ENCODE measurements at regions not wholly inside any gene's neighbourhood (a gene's known extent, or its start where the extent isn't known, plus 50 kb on each side); places are given as distances from the start of the nearest gene placed in this dataset.

GRCh38 chr2:164014791-164015190 is 279.0 kb upstream of the FIGN start:
- H2BK15ac ChIP-seq (ENCODE audit: low read length), result no peak overlapping the region

GRCh38 chr2:164014068-164014731 is 278.4 kb upstream of the FIGN start:
- Histone ChIP-seq H2AFZ (ENCODE audit: low read length) (peak overlapping the region; percentile 74), H3K4me1 (ENCODE audit: control insufficient read depth in 2 of 2, insufficient read depth in 1 of 2, low read depth in 1 of 2, low read length in 2 of 2) (peaks cover 17 to 21% of the 10 kb centered on the region in 2 donors), H3K36me3 (replicated peaks in 1 of 2; ENCODE audit: control insufficient read depth in 2 of 2, insufficient read depth in 2 of 2, low read length in 2 of 2) (no peaks in the 10 kb centered on the region), H3K27me3 (ENCODE audit: control insufficient read depth in 3 of 3, insufficient read depth in 3 of 3, low read depth in 1 of 3, low read length in 3 of 3) (no peaks in the 10 kb centered on the region), H3K27ac (replicated peaks; ENCODE audit: low read length) (peak overlapping the region; percentile 75), H2BK5ac (ENCODE audit: low read length) (no peak overlapping the region), H4K8ac (ENCODE audit: low read depth, low read length) (no peak overlapping the region), H3K9ac (ENCODE audit: low read depth, low read length, poor library complexity) (no peak overlapping the region), H2BK15ac (ENCODE audit: low read length) (no peak overlapping the region), H2BK12ac (ENCODE audit: low read length) (no peak overlapping the region), H3K14ac (ENCODE audit: low read length) (no peak overlapping the region), H2AK5ac (ENCODE audit: low read depth, low read length) (no peak overlapping the region), H3K23ac (ENCODE audit: low read depth, low read length, poor library complexity) (no peak overlapping the region), H3K4ac (ENCODE audit: low read length) (no peak overlapping the region), H2BK120ac (ENCODE audit: low read depth, low read length) (no peak overlapping the region), H3K79me1 (ENCODE audit: low read depth, low read length) (no peaks in the 10 kb centered on the region), H3K9me3 (replicated peaks in 1 of 2; ENCODE audit: control insufficient read depth in 2 of 2, insufficient read depth in 1 of 2, low read depth in 1 of 2, low read length in 2 of 2) (no peaks in the 10 kb centered on the region), H3K18ac (ENCODE audit: low read length) (no peak overlapping the region), H3K4me2 (ENCODE audit: insufficient read depth, low read length, poor library complexity, severe bottlenecking) (peak overlapping the region; percentile 21), H3K4me3 (ENCODE audit: low read length in 2 of 2) (no peak overlapping the region), H4K91ac (ENCODE audit: low read depth, low read length, poor library complexity) (no peak overlapping the region)
- WGBS, 2 donors (ENCODE audit: extremely low coverage in 2 of 2, insufficient read length in 2 of 2, insufficient replicate concordance in 1 of 2), result no CpG with 5 or more reads among the region's 11 CpGs
- DNase-seq (ENCODE audit: low spot score), result no peak

More at GRCh38 chr2:164014791-164015190, 279.0 kb upstream of the FIGN start:
- H3K4me2 ChIP-seq (ENCODE audit: insufficient read depth, low read length, poor library complexity, severe bottlenecking), result no peak overlapping the region
- H3K79me1 ChIP-seq (ENCODE audit: low read depth, low read length), result no peaks in the 10 kb centered on the region
- H4K91ac ChIP-seq (ENCODE audit: low read depth, low read length, poor library complexity), result no peak overlapping the region
- no peak overlapping the region for H3K4ac ChIP-seq (ENCODE audit: low read length)
- H2BK12ac ChIP-seq (ENCODE audit: low read length), result no peak overlapping the region
- no CpG with 5 or more reads among the region's 1 CpG for WGBS, 2 donors (ENCODE audit: extremely low coverage in 2 of 2, insufficient read length in 2 of 2, insufficient replicate concordance in 1 of 2)
- no peak overlapping the region for H2AK5ac ChIP-seq (ENCODE audit: low read depth, low read length)
- H3K27me3 ChIP-seq (ENCODE audit: control insufficient read depth in 3 of 3, insufficient read depth in 3 of 3, low read depth in 1 of 3, low read length in 3 of 3), result no peaks in the 10 kb centered on the region
- no peak for DNase-seq (ENCODE audit: low spot score)
- H3K23ac ChIP-seq (ENCODE audit: low read depth, low read length, poor library complexity), result no peak overlapping the region
- no peak overlapping the region for H3K9ac ChIP-seq (ENCODE audit: low read depth, low read length, poor library complexity)
- H4K8ac ChIP-seq (ENCODE audit: low read depth, low read length), result no peak overlapping the region
- no peak overlapping the region for H3K4me3 ChIP-seq (ENCODE audit: low read length in 2 of 2)
- H3K27ac ChIP-seq (replicated peaks; ENCODE audit: low read length), result no peak overlapping the region
- H3K9me3 ChIP-seq (replicated peaks in 1 of 2; ENCODE audit: control insufficient read depth in 2 of 2, insufficient read depth in 1 of 2, low read depth in 1 of 2, low read length in 2 of 2), result no peaks in the 10 kb centered on the region
- no peak overlapping the region for H2BK120ac ChIP-seq (ENCODE audit: low read depth, low read length)
- H3K4me1 ChIP-seq (ENCODE audit: control insufficient read depth in 2 of 2, insufficient read depth in 1 of 2, low read depth in 1 of 2, low read length in 2 of 2), result peaks cover 12 to 21% of the 10 kb centered on the region in 2 donors
- H3K14ac ChIP-seq (ENCODE audit: low read length), result no peak overlapping the region
- H3K36me3 ChIP-seq (replicated peaks in 1 of 2; ENCODE audit: control insufficient read depth in 2 of 2, insufficient read depth in 2 of 2, low read length in 2 of 2), result no peaks in the 10 kb centered on the region
- H2AFZ ChIP-seq (ENCODE audit: low read length), result peak overlapping the region; percentile 74
- no peak overlapping the region for H2BK5ac ChIP-seq (ENCODE audit: low read length)
- no peak overlapping the region for H3K18ac ChIP-seq (ENCODE audit: low read length)

- Histone ChIP-seq H3K14ac (ENCODE audit: low read length) (no peak overlapping the region), H4K91ac (ENCODE audit: low read depth, low read length, poor library complexity) (no peak overlapping the region), H2BK15ac (ENCODE audit: low read length) (no peak overlapping the region), H2BK120ac (ENCODE audit: low read depth, low read length) (no peak overlapping the region), H3K9me3 (replicated peaks in 1 of 2; ENCODE audit: control insufficient read depth in 2 of 2, insufficient read depth in 1 of 2, low read depth in 1 of 2, low read length in 2 of 2) (no peaks in the 10 kb centered on the region), H2BK12ac (ENCODE audit: low read length) (no peak overlapping the region), H3K27ac (replicated peaks; ENCODE audit: low read length) (no peak overlapping the region), H3K18ac (ENCODE audit: low read length) (no peak overlapping the region), H3K4me1 (ENCODE audit: control insufficient read depth in 2 of 2, insufficient read depth in 1 of 2, low read depth in 1 of 2, low read length in 2 of 2) (peaks cover 17 to 21% of the 10 kb centered on the region in 2 donors), H2BK5ac (ENCODE audit: low read length) (no peak overlapping the region), H4K8ac (ENCODE audit: low read depth, low read length) (no peak overlapping the region), H3K36me3 (replicated peaks in 1 of 2; ENCODE audit: control insufficient read depth in 2 of 2, insufficient read depth in 2 of 2, low read length in 2 of 2) (no peaks in the 10 kb centered on the region), H3K27me3 (ENCODE audit: control insufficient read depth in 3 of 3, insufficient read depth in 3 of 3, low read depth in 1 of 3, low read length in 3 of 3) (no peaks in the 10 kb centered on the region), H3K4ac (ENCODE audit: low read length) (no peak overlapping the region), H3K4me2 (ENCODE audit: insufficient read depth, low read length, poor library complexity, severe bottlenecking) (no peak overlapping the region), H3K4me3 (ENCODE audit: low read length in 2 of 2) (no peak overlapping the region), H3K79me1 (ENCODE audit: low read depth, low read length) (no peaks in the 10 kb centered on the region), H3K9ac (ENCODE audit: low read depth, low read length, poor library complexity) (no peak overlapping the region), H2AFZ (ENCODE audit: low read length) (no peak overlapping the region), H3K23ac (ENCODE audit: low read depth, low read length, poor library complexity) (no peak overlapping the region), H2AK5ac (ENCODE audit: low read depth, low read length) (no peak overlapping the region)
- no CpG with 5 or more reads among the region's 3 CpGs for whole genome bisulfite sequencing, 2 donors (ENCODE audit: extremely low coverage in 2 of 2, insufficient read length in 2 of 2, insufficient replicate concordance in 1 of 2)
- no peak for DNase-seq (ENCODE audit: low spot score)
Observed at GRCh38 chr2:164012581-164012980, 276.8 kb upstream of the FIGN start.

GRCh38 chr2:164009756-164010337 is 274.0 kb upstream of the FIGN start:
- no peak for DNase-seq (ENCODE audit: low spot score)
- Histone ChIP-seq H2AK5ac (ENCODE audit: low read depth, low read length) (no peak overlapping the region), H3K23ac (ENCODE audit: low read depth, low read length, poor library complexity) (no peak overlapping the region), H3K4me1 (ENCODE audit: control insufficient read depth in 2 of 2, insufficient read depth in 1 of 2, low read depth in 1 of 2, low read length in 2 of 2) (peaks cover 9 to 12% of the 10 kb centered on the region in 2 donors), H3K4ac (ENCODE audit: low read length) (no peak overlapping the region), H3K27me3 (ENCODE audit: control insufficient read depth in 3 of 3, insufficient read depth in 3 of 3, low read depth in 1 of 3, low read length in 3 of 3) (no peaks in the 10 kb centered on the region), H4K8ac (ENCODE audit: low read depth, low read length) (no peak overlapping the region), H3K9me3 (replicated peaks in 1 of 2; ENCODE audit: control insufficient read depth in 2 of 2, insufficient read depth in 1 of 2, low read depth in 1 of 2, low read length in 2 of 2) (no peaks in the 10 kb centered on the region), H3K4me2 (ENCODE audit: insufficient read depth, low read length, poor library complexity, severe bottlenecking) (no peak overlapping the region), H4K91ac (ENCODE audit: low read depth, low read length, poor library complexity) (no peak overlapping the region), H3K18ac (ENCODE audit: low read length) (no peak overlapping the region), H3K9ac (ENCODE audit: low read depth, low read length, poor library complexity) (no peak overlapping the region), H3K36me3 (replicated peaks in 1 of 2; ENCODE audit: control insufficient read depth in 2 of 2, insufficient read depth in 2 of 2, low read length in 2 of 2) (no peaks in the 10 kb centered on the region), H2BK120ac (ENCODE audit: low read depth, low read length) (no peak overlapping the region), H2BK5ac (ENCODE audit: low read length) (no peak overlapping the region), H2AFZ (ENCODE audit: low read length) (peak overlapping the region; percentile 70), H2BK15ac (ENCODE audit: low read length) (no peak overlapping the region), H3K14ac (ENCODE audit: low read length) (no peak overlapping the region), H3K79me1 (ENCODE audit: low read depth, low read length) (no peaks in the 10 kb centered on the region), H3K27ac (replicated peaks; ENCODE audit: low read length) (peak overlapping the region; percentile 37), H2BK12ac (ENCODE audit: low read length) (no peak overlapping the region), H3K4me3 (ENCODE audit: low read length in 2 of 2) (no peak overlapping the region)
- no CpG with 5 or more reads among the region's 7 CpGs for WGBS, 2 donors (ENCODE audit: extremely low coverage in 2 of 2, insufficient read length in 2 of 2, insufficient replicate concordance in 1 of 2)

All from neuronal stem cell (in vitro differentiated cells).